ENCODE measurements at regions not wholly inside any gene's neighbourhood (a gene's known extent, or its start where the extent isn't known, plus 50 kb on each side); places are given as distances from the start of the nearest gene placed in this dataset.

GRCh38 chr2:18922276-18922675 lies 332.9 kb upstream of the NT5C1B start:
- TF ChIP-seq CTCF (IDR thresholded peaks at IDR 0.05) (no peak), POLR2A (IDR thresholded peaks at IDR 0.05) (no peak)

Measured in heart left ventricle (tissue), 13 donors.